Suprapubic skin (tissue), 4 donors: ENCODE measurements at regions not wholly inside any gene's neighbourhood (a gene's known extent, or its start where the extent isn't known, plus 50 kb on each side); places are given as distances from the start of the nearest gene placed in this dataset.
A peak's percentile ranks its signal among the peaks of the same experiment; 100 is the strongest.
"Not testable (repeated sequence)": the region's sequence is repeated elsewhere in the genome, so short reads cannot be mapped to it uniquely, and the experiment has no call there.

ENCODE experiments used
- DNase-seq, 2 donors: peaks; one replicate each; pipeline ENCODE4 v3.0.0-alpha.2; 2019; ENCODE audit warnings: low spot score in 2 of 2
- H3K27ac ChIP-seq: fragments of 200-600 bp; sonication (generic); one replicate; pipeline ENCODE4 v1.5.1; 2019
- H3K27me3 ChIP-seq: fragments of 200-600 bp; sonication (generic); one replicate; pipeline ENCODE4 v1.5.1; 2019
- H3K36me3 ChIP-seq: fragments of 200-600 bp; sonication (generic); one replicate; pipeline ENCODE4 v1.5.1; 2019
- H3K4me1 ChIP-seq: fragments of 200-600 bp; sonication (generic); one replicate; pipeline ENCODE4 v1.5.1; 2019
- H3K4me3 ChIP-seq: fragments of 200-600 bp; sonication (generic); one replicate; pipeline ENCODE4 v1.5.1; 2019; ENCODE audit warnings: mild to moderate bottlenecking
- H3K9me3 ChIP-seq: fragments of 200-600 bp; sonication (generic); one replicate; pipeline ENCODE4 v1.5.1; 2019
- WGBS: methylation state at CpG from one replicate; pipeline ENCODE4 v1.1.5; 2018; 5-methylcytosine and 5-hydroxymethylcytosine counted together

GRCh38 chr15:30195355-30196008 is 60.6 kb downstream of the GOLGA8T start:
- H3K27ac ChIP-seq, H3K27me3 ChIP-seq, H3K36me3 ChIP-seq, H3K9me3 ChIP-seq, DNase-seq, H3K4me1 ChIP-seq: not testable (repeated sequence)
- peak overlapping the region; percentile 39 for H3K4me3 ChIP-seq
- no CpG with 5 or more reads among the region's 41 CpGs for WGBS

GRCh38 chr15:30196009-30196375 is 61.1 kb downstream of the GOLGA8T start:
- H3K4me3 ChIP-seq: peak overlapping the region; percentile 39
- not testable (repeated sequence) for H3K9me3 ChIP-seq, H3K27me3 ChIP-seq, H3K4me1 ChIP-seq, DNase-seq, H3K27ac ChIP-seq, H3K36me3 ChIP-seq
- WGBS: 0% methylated on average over 9 of the region's 32 CpGs

- H3K27me3 ChIP-seq, H3K4me1 ChIP-seq, H3K4me3 ChIP-seq, H3K36me3 ChIP-seq, H3K9me3 ChIP-seq, DNase-seq, H3K27ac ChIP-seq: not testable (repeated sequence)
- 62% methylated on average over 3 of the region's 12 CpGs for WGBS
Measured at GRCh38 chr15:30196769-30197168, 61.9 kb downstream of the GOLGA8T start.

- H3K27ac ChIP-seq, H3K4me1 ChIP-seq, H3K27me3 ChIP-seq, H3K4me3 ChIP-seq, H3K36me3 ChIP-seq, DNase-seq, H3K9me3 ChIP-seq: not testable (repeated sequence)
- 94% methylated on average over 3 of the region's 4 CpGs for WGBS
Measured at GRCh38 chr15:30201517-30201916, 66.7 kb downstream of the GOLGA8T start.

- not testable (repeated sequence) for H3K36me3 ChIP-seq, DNase-seq
- no CpG with 5 or more reads among the region's 5 CpGs for WGBS
Measured at GRCh38 chr15:30213733-30214132, 78.9 kb downstream of the GOLGA8T start.

GRCh38 chr15:30221803-30222202 is 87.0 kb downstream of the GOLGA8T start:
- H3K27ac ChIP-seq, H3K36me3 ChIP-seq, H3K27me3 ChIP-seq, H3K4me1 ChIP-seq, H3K4me3 ChIP-seq, H3K9me3 ChIP-seq, DNase-seq: not testable (repeated sequence)
- WGBS: no CpG with 5 or more reads among the region's 4 CpGs

More at GRCh38 chr15:30213733-30214132, 78.9 kb downstream of the GOLGA8T start:
- not testable (repeated sequence) for H3K27ac ChIP-seq, H3K27me3 ChIP-seq, H3K4me1 ChIP-seq, H3K4me3 ChIP-seq, H3K9me3 ChIP-seq

- not testable (repeated sequence) for H3K27me3 ChIP-seq, H3K36me3 ChIP-seq, H3K9me3 ChIP-seq, DNase-seq, H3K4me1 ChIP-seq, H3K4me3 ChIP-seq, H3K27ac ChIP-seq
- no CpG with 5 or more reads among the region's 91 CpGs for WGBS
Measured at GRCh38 chr15:30222798-30223591, 88.1 kb downstream of the GOLGA8T start.

GRCh38 chr15:30225233-30225891 is 90.5 kb downstream of the GOLGA8T start:
- not testable (repeated sequence) for H3K9me3 ChIP-seq, H3K27me3 ChIP-seq, H3K36me3 ChIP-seq, DNase-seq, H3K27ac ChIP-seq, H3K4me1 ChIP-seq, H3K4me3 ChIP-seq
- no CpG with 5 or more reads among the region's 77 CpGs for WGBS

GRCh38 chr15:30261432-30262141 is 126.7 kb downstream of the GOLGA8T start:
- not testable (repeated sequence) for H3K4me3 ChIP-seq, H3K4me1 ChIP-seq, H3K36me3 ChIP-seq, H3K27me3 ChIP-seq, H3K9me3 ChIP-seq, H3K27ac ChIP-seq
- peak in 1 of 2 donors; percentile 8 for DNase-seq
- 84% methylated on average over 11 of the region's 23 CpGs for WGBS

- no CpG with 5 or more reads among the region's 14 CpGs for WGBS
- not testable (repeated sequence) for H3K4me3 ChIP-seq, DNase-seq, H3K27me3 ChIP-seq, H3K36me3 ChIP-seq, H3K27ac ChIP-seq, H3K9me3 ChIP-seq, H3K4me1 ChIP-seq
Measured at GRCh38 chr15:30262142-30262460, 127.2 kb downstream of the GOLGA8T start.

- not testable (repeated sequence) for H3K4me3 ChIP-seq
- peak; percentile 16 to 56 for DNase-seq
Measured at GRCh38 chr15:30264000-30264399, 129.1 kb downstream of the GOLGA8T start.

GRCh38 chr15:30295150-30295844 is 98.0 kb downstream of the CHRFAM7A start:
- not testable (repeated sequence) for DNase-seq, H3K27ac ChIP-seq, H3K36me3 ChIP-seq, H3K4me1 ChIP-seq, H3K9me3 ChIP-seq, H3K4me3 ChIP-seq, H3K27me3 ChIP-seq
- WGBS: no CpG with 5 or more reads among the region's 14 CpGs

More at GRCh38 chr15:30264000-30264399, 129.1 kb downstream of the GOLGA8T start:
- no CpG with 5 or more reads among the region's 4 CpGs for WGBS
- not testable (repeated sequence) for H3K9me3 ChIP-seq, H3K27me3 ChIP-seq, H3K27ac ChIP-seq, H3K4me1 ChIP-seq, H3K36me3 ChIP-seq

- not testable (repeated sequence) for H3K36me3 ChIP-seq, H3K27ac ChIP-seq, H3K27me3 ChIP-seq, H3K4me1 ChIP-seq, H3K9me3 ChIP-seq, H3K4me3 ChIP-seq, DNase-seq
- WGBS: no CpG with 5 or more reads among the region's 3 CpGs
Measured at GRCh38 chr15:30303968-30304367, 89.4 kb downstream of the CHRFAM7A start.
